OCI-LY1 (cell line): ENCODE measurements at regions not wholly inside any gene's neighbourhood (a gene's known extent, or its start where the extent isn't known, plus 50 kb on each side); places are given as distances from the start of the nearest gene placed in this dataset.

Source experiments
- H2AFZ ChIP-seq: fragments of 200-600 bp; sonication (generic), shearing (Covaris generic); 2 replicates; pipeline ENCODE4 v1.6.0; 2014; ENCODE audit warnings: antibody characterized with exemption, mild to moderate bottlenecking, low read length
- H3F3A ChIP-seq: fragments of 200-600 bp; sonication (generic), shearing (Covaris generic); 2 replicates; pipeline ENCODE4 v1.6.0; 2014; ENCODE audit warnings: mild to moderate bottlenecking, antibody characterized with exemption, low read length, moderate library complexity; ENCODE audit not compliant: insufficient read depth
- H3K27ac ChIP-seq: fragments of 200-600 bp; sonication (generic); 2 replicates; pipeline ENCODE4 v1.5.1; 2014; ENCODE audit warnings: low read length, mixed run types, mild to moderate bottlenecking, low read depth; ENCODE audit not compliant: poor library complexity, severe bottlenecking
- H3K27me3 ChIP-seq: fragments of 200-600 bp; sonication (generic); 2 replicates; pipeline ENCODE4 v1.6.0; 2014; ENCODE audit warnings: antibody characterized with exemption, mild to moderate bottlenecking, low read length, moderate library complexity; ENCODE audit not compliant: insufficient read depth
- H3K36me3 ChIP-seq: fragments of 200-600 bp; sonication (generic); 2 replicates; pipeline ENCODE4 v1.6.1; 2014; ENCODE audit warnings: mild to moderate bottlenecking, antibody characterized with exemption, low read length, moderate library complexity, mixed read lengths; ENCODE audit not compliant: insufficient read depth
- H3K4me1 ChIP-seq: fragments of 200-600 bp; sonication (generic); 2 replicates; pipeline ENCODE4 v1.5.1; 2014; ENCODE audit warnings: mild to moderate bottlenecking, low read length, moderate library complexity; ENCODE audit not compliant: insufficient read depth, severe bottlenecking
- H3K4me2 ChIP-seq: fragments of 200-600 bp; sonication (generic), shearing (Covaris generic); 2 replicates; pipeline ENCODE4 v1.6.1; 2014; ENCODE audit warnings: low read length
- H3K4me3 ChIP-seq: fragments of 200-600 bp; sonication (generic); 2 replicates; pipeline ENCODE4 v1.5.1; 2014; ENCODE audit warnings: low read length, low read depth, mild to moderate bottlenecking, mixed read lengths; ENCODE audit not compliant: poor library complexity, severe bottlenecking
- H3K79me2 ChIP-seq: fragments of 200-600 bp; shearing (Covaris generic); 2 replicates; pipeline ENCODE4 v1.6.1; 2016; ENCODE audit warnings: mixed run types, low read length, mixed read lengths; ENCODE audit not compliant: insufficient read depth
- H3K9ac ChIP-seq: fragments of 200-600 bp; sonication (generic), shearing (Covaris generic); 2 replicates; pipeline ENCODE4 v1.6.1; 2014; ENCODE audit warnings: mild to moderate bottlenecking, low read length, mixed read lengths
- H3K9me2 ChIP-seq: fragments of 200-600 bp; sonication (generic), shearing (Covaris generic); 2 replicates; pipeline ENCODE4 v1.6.1; 2014; ENCODE audit warnings: low read depth, mild to moderate bottlenecking, low read length, mixed read lengths
- H3K9me3 ChIP-seq: fragments of 200-600 bp; shearing (Covaris generic); 2 replicates; pipeline ENCODE4 v1.6.1; 2014; ENCODE audit warnings: low read length, mixed read lengths
- H4K20me1 ChIP-seq: fragments of 200-600 bp; sonication (generic), shearing (Covaris generic); 2 replicates; pipeline ENCODE4 v1.6.0; 2016; ENCODE audit warnings: mild to moderate bottlenecking, low read length; ENCODE audit not compliant: insufficient read depth
- EZH2 ChIP-seq: fragments of 200-600 bp; sonication (generic), shearing (Covaris generic); IDR thresholded peaks from 2 replicates; pipeline ENCODE4 v1.8.0; 2017; ENCODE audit warnings: borderline replicate concordance, mixed run types, mild to moderate bottlenecking, antibody characterized with exemption, low read length, moderate library complexity, mixed read lengths
- TF ChIP-seq, protein P1 (sequence below): fragments of 200-600 bp; sonication (generic), shearing (Covaris generic); IDR thresholded peaks from 2 replicates; pipeline ENCODE4 v1.5.1; 2017; ENCODE audit warnings: mild to moderate bottlenecking, antibody characterized with exemption, low read length, moderate library complexity, mixed read lengths

DNA sequence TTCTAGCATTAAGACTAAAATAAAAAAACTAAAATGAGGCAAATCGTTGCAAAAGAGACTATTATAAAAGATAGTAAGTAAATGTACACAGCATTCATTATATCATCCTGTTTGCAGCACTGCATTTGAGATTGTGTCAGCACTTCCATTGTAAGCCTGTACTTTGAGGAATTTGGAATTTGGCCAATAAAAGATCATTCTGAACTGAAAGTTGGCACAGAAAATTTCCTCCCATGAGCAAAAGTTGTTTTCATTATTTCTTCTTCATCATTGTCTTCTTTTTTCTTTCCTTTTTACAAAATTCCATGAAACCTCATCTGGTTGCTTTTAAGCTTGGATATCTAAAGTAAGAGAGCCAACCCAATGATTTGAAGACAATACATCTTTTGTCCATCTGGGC, 199.3 kb upstream of the ADAMTSL1 start:
- no peak overlapping the region for H3K4me2 ChIP-seq
- H3K9ac ChIP-seq = no peak overlapping the region
- no peaks in the 10 kb centered on the region for H3K4me1 ChIP-seq
- no peak for TF ChIP-seq EZH2
- TF ChIP-seq, protein P1, sequence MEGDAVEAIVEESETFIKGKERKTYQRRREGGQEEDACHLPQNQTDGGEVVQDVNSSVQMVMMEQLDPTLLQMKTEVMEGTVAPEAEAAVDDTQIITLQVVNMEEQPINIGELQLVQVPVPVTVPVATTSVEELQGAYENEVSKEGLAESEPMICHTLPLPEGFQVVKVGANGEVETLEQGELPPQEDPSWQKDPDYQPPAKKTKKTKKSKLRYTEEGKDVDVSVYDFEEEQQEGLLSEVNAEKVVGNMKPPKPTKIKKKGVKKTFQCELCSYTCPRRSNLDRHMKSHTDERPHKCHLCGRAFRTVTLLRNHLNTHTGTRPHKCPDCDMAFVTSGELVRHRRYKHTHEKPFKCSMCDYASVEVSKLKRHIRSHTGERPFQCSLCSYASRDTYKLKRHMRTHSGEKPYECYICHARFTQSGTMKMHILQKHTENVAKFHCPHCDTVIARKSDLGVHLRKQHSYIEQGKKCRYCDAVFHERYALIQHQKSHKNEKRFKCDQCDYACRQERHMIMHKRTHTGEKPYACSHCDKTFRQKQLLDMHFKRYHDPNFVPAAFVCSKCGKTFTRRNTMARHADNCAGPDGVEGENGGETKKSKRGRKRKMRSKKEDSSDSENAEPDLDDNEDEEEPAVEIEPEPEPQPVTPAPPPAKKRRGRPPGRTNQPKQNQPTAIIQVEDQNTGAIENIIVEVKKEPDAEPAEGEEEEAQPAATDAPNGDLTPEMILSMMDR = no peak
- no peaks in the 10 kb centered on the region for H3K36me3 ChIP-seq
- H3K9me3 ChIP-seq = no peaks in the 10 kb centered on the region
- H3K27ac ChIP-seq = no peak overlapping the region
- H2AFZ ChIP-seq = no peak overlapping the region
- no peaks in the 10 kb centered on the region for H3K9me2 ChIP-seq
- H4K20me1 ChIP-seq = no peaks in the 10 kb centered on the region
- H3K4me3 ChIP-seq = no peak overlapping the region
- no peaks in the 10 kb centered on the region for H3K27me3 ChIP-seq
- H3K79me2 ChIP-seq = no peaks in the 10 kb centered on the region
- no peaks in the 10 kb centered on the region for H3F3A ChIP-seq

DNA sequence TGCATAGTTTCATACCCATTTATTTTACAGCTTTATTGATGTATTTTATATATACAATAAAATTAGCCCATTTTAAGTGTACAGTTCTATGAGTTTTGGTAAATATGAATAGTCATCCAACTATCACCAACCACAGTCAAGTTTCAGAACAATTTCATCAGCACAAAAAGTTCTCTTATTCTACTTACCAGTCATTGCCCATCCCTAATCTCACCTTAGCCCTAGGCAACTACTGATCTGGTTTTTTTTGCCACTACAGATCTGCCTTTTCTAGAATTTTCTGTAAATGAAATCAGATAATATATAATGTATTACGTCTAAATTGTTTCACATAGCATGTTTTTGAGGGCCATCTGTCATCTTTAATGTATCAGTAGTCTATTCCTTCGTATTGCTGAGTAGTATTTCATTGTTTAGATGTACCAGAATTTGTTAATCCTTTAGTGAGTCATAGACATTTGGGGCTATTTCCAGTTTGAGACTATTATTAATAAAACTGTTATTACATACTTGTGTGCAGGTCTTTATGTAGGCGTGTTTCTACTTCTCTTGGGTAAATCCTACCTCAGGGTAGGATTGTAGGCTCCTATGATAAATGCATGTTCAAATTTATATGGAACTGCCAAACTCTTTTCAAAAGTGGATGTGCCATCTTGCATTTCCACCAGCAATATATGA, 198.5 kb upstream of the ADAMTSL1 start:
- Histone ChIP-seq H3K9me2 (no peaks in the 10 kb centered on the region), H4K20me1 (no peaks in the 10 kb centered on the region), H3F3A (no peaks in the 10 kb centered on the region), H3K4me3 (no peak overlapping the region), H3K36me3 (no peaks in the 10 kb centered on the region), H3K9me3 (no peaks in the 10 kb centered on the region), H3K27me3 (no peaks in the 10 kb centered on the region), H2AFZ (no peak overlapping the region), H3K9ac (no peak overlapping the region), H3K4me1 (no peaks in the 10 kb centered on the region), H3K79me2 (no peaks in the 10 kb centered on the region), H3K27ac (no peak overlapping the region), H3K4me2 (no peak overlapping the region)
- TF ChIP-seq, protein P1 = no peak

DNA sequence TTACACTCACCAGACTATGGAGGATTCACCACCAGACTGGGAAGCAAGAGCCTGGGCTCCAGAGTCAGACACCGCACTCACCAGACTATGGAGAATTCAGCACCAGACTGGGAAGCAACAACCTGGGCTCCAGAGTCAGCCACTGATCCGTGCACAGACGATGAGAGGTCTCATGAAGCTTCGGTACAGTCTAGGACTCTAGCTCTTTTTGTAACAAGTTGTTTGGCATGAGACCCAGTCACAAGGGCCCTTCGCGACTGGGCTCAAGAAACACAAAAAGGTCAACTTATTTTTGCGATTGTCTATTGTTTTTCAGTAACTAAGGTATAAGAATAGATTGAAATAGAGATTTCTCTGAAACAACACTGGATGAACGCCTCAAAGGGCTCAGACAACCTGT, 192.7 kb upstream of the ADAMTSL1 start:
- H3K4me2 ChIP-seq = no peak overlapping the region
- H3K9me2 ChIP-seq = no peaks in the 10 kb centered on the region
- no peaks in the 10 kb centered on the region for H3K27me3 ChIP-seq
- no peaks in the 10 kb centered on the region for H3K4me1 ChIP-seq
- H2AFZ ChIP-seq = no peak overlapping the region
- no peak overlapping the region for H3K27ac ChIP-seq
- H3K9me3 ChIP-seq = no peaks in the 10 kb centered on the region
- no peaks in the 10 kb centered on the region for H4K20me1 ChIP-seq
- TF ChIP-seq, protein P1 = no peak
- no peak for TF ChIP-seq EZH2
- H3K9ac ChIP-seq = no peak overlapping the region
- no peaks in the 10 kb centered on the region for H3K79me2 ChIP-seq
- no peaks in the 10 kb centered on the region for H3K36me3 ChIP-seq
- no peak overlapping the region for H3K4me3 ChIP-seq
- H3F3A ChIP-seq = no peaks in the 10 kb centered on the region
